Dermis microvascular lymphatic vessel endothelial cell (primary cell): ENCODE measurements at regions not wholly inside any gene's neighbourhood (a gene's known extent, or its start where the extent isn't known, plus 50 kb on each side); places are given as distances from the start of the nearest gene placed in this dataset.
A peak's percentile ranks its signal among the peaks of the same experiment; 100 is the strongest.

ENCODE experiments used
- DNase-seq, 2 donors: peaks; one replicate each; pipeline versions ENCODE4 v3.0.0 to v3.0.0-alpha.2; 2010; ENCODE audit warnings: low read depth in 2 of 2

- DNase-seq: no peak
Observed at GRCh38 chr12:25752710-25753309, 199.7 kb upstream of the LMNTD1 start.

DNA sequence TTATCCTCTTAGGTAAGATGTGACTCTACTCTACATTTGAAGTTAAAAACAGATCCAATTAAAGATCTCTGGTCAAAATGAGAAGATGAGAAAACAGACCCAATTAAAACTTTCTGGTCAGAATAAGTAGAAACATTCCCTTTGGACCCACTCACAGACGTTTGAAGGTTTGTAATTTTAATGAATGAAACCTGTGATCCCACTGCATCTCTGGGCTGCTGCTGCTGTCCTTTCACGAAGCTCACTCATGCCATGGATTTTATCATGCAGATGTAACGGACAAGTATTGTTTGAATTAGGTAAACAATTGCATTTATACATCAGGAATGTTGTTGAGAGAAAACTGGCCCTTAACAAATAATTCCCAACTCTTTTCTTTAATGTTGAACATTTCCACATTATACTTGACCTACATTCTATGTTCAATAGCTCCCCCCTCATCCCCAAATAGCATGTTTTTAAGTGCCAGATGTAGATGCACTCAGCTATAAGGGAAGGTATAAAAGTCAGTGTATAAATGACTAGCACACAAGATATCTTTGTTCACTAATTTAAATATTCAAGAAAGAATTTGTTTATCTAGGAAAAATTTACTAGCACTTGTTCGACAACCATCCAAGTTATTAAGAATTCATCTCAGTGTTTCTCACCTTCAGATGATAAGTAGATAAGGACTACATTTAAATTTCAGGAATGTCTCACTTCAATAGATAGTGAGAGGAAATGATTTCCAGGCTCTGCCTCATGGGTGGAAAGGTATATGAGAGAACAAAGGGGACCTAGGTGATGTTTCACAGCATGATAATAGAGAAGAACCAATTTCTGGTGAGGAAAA is 202.3 kb upstream of the LMNTD1 start:
- no peak for DNase-seq

DNA sequence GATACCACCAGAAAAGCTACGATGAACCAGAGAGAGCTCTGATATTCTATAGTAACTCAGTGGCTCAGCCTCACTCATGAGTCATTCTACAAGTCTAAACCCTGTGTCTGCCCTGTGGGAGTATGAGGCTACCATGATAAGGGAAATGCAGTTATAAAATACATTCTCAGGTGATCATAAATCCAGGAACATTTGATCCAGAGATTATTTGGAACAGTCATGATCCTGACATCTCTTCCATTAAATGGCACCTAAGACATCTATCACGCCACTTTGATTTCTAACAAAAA is 202.6 kb upstream of the RASSF8 start:
- DNase-seq: no peak

DNA sequence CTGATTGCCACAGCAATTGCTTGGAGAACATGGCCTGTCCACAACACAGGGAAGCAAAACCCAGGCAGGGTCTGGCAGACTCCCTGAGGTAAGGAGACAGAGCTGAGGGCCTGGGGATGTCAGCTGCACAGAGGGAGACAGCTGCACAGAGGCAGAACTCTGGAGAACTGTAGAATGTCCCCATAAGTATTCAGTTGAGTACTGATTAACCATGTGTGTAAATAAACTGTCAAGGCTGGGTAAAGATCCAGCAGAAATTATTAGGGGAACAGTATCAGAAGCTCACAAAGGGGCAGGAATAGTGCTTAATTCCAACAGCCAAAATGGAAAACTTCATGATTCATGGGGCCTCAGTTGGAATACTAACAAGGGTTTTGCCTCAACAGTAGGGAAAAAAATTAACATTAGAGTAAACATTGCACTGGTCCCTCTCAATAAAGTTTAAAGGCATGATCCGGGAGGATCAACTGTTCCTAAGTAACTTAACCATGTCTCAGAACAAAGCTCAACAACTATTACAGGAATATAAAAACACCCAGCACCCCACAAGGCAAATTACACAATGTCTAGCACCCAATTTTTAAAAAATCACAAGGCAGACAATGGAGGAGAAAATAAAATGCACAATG is 201.3 kb upstream of the RASSF8 start:
- DNase-seq: no peak

DNA sequence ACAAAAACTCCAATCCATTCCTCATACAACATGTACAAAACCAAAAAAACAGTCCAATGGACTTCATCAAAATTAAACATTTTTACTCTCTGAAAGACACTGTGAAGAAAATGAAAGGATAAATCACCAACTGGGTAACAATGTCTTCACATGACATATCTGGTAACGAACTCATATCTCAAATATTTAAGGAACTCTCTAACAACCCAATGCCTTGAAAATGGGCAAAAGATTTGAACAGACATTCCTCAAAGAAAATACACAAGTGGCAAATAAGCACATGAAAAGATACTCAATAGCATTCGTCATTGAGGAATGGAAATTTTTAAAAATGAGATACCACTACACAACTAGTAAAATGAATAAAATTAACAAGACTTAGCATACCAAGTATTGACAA is 198.7 kb upstream of the RASSF8 start:
- DNase-seq: no peak

GRCh38 chr12:25761356-25761755 is 197.1 kb upstream of the RASSF8 start:
- no peak for DNase-seq

DNA sequence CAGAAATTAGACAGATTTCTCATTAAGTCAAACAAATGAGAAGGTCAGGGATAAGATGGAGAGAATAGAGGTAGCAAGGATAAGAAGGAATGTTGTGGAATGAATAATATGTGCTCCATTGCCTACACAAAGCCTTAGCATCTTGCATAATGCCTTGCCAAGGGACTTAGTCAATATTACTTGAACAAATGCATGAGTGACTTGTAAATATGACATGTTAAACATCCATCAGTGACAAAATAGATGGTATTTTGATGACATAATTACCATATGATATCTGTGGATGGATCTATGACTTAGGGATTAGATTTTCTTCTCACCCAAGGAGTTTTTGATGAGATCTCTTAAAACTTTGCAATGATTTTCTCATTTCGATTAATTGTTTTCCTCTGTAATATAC is 194.1 kb upstream of the RASSF8 start:
- DNase-seq: no peak

DNA sequence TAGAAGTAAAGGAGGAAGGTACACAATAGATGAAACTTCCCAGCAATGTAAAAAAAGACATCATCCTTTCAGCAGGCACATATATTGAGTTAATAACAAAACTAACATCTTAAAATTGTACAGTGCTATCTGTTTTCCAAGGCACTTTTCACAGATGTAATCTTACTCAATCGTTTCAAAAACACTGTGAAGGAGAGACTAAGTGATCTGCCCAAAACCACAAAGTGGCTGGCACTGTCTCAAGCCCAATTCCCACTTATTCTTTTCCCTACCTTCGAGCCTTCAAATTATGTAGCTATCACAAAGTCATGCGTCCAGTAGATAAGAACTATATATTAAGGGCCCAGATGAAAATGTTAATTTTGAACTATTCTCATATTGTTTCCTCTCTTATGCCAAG is 193.6 kb upstream of the RASSF8 start:
- no peak for DNase-seq

DNA sequence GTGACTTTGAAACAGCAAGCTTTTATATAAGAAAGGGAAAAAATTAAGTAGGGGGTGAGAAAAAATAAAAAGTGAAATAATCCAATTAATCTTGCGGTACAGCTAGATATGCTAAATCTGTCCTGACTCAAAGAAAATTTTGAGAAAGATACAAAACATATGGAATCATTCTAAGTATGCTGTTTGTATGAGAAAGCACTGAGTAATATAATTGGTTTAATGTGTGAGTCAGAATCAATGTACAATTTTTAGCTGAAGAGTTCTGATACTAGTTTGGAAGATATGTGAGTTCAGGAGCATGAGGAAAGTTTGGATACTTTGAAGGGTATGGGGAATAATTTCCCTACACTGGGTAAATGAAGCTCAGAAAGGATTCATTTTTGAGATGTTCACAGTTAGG is 190.9 kb upstream of the RASSF8 start:
- DNase-seq: no peak

DNA sequence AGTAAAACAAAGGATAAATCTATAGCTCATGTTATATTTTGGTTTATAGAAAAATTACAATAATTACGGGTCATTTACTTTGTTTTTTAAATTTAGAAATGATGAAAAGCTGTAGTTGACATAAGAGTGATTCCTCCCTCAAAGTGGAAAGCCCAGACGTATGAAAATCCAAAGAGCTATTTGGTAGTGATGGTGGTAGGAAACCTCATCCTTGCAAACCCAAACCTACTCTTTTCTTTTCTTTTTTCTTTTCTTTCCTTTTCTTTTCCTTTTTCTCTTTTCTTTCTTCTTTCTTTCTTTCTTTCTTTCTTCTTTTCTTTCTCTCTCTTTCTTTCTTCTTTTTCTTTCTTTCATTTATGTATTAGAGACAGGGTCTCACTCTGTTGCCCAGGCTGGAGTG is 190.3 kb upstream of the RASSF8 start:
- DNase-seq: no peak

- peak in 1 of 2 donors; percentile 72 for DNase-seq
Observed at GRCh38 chr12:25769082-25769945, 189.2 kb upstream of the RASSF8 start.

DNA sequence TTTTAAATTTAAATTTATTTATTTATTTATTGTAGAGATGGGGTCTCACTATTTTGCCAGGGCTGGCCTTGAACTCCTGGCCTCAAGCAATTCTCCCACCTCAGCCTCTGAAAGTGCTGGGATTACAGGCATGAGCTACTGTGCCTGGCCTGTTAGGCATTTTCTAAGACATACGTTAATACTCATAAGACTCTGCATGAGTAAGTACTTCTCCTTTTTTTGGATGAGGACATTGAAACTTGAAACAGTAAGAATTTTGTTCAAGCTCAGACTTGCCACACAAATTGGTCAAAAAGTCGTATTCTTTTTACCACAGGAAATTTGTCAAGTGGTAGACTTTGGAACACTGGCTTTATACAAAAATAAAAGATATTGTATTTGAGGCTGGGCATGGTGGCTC is 187.4 kb upstream of the RASSF8 start:
- DNase-seq: no peak

DNA sequence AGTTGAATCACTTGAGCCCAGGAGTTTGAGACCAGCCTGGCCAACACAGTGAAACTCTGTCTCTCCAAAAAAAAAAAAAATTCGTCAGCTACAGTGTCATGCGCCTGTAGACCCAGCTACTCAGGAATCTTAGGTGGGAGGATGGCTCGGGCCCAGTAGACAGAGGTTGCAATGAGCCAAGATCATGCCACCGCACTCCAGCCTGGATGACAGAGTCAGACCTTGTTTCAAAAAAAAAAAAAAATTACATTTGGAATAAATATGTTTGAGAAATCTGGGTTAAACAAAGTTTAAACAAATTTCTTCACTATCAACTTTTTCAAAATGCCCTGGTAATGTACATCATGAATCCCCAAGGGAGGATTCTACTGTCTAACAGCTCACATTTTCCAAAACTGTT is 187.0 kb upstream of the RASSF8 start:
- no peak for DNase-seq

DNA sequence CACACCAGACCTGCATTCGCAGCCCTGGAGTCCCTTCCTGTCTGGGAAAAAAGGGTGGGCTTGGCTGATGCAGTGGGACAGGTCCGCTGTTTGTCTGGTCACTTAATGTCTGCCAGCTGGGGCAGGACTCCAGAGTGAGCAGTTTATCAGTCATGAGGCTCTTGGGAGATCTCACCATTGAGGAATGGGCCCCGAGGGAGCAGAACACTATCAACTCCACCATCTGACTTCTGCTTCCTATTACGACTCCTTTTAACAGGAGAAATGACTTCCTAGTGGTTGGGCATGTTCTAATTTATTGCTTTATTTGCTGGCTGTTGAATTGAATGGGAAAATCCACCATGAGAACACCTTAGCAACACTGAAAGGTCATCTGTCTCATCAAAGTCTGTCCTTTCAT is 182.5 kb upstream of the RASSF8 start:
- peak in 1 of 2 donors; percentile 70 for DNase-seq

- DNase-seq: no peak
Observed at GRCh38 chr12:25780771-25781170, 177.7 kb upstream of the RASSF8 start.

DNA sequence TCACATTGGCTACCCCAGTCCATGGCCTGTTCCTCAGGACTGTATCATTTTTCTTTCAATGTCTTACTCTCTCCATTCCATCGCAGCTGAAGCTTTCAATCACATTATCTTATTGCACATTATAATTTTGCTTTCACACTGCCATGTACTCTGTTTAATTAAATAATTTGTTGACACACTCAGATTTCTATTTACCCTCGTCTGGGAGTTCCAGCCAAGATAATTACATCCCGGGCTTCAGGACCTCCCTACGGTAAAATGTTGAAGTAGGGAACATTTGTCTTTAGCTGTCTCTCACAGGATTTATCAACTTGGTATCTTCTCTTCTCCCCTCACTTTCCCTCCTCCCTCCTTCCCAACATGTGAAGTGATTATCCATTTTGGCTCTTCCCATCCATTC is 177.2 kb upstream of the RASSF8 start:
- no peak for DNase-seq

DNA sequence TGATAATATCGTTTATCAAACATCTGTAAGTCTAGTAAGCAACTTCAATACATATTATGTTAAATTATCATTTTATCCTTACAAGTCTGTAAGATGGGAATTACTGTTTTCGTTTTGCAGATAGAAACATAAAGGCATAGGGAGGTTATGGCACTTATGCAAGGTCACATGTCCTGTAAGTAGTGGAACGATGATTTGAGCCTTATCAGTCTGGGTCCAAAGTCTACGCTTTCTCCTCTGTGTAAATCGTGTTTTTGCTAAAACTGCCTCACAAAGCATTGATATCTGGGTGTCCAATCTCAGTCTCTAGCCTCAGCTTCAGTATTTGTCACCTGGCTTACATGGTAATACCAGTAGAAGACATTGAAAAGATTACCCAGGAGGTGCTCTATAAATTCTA is 174.9 kb upstream of the RASSF8 start:
- DNase-seq: no peak

DNA sequence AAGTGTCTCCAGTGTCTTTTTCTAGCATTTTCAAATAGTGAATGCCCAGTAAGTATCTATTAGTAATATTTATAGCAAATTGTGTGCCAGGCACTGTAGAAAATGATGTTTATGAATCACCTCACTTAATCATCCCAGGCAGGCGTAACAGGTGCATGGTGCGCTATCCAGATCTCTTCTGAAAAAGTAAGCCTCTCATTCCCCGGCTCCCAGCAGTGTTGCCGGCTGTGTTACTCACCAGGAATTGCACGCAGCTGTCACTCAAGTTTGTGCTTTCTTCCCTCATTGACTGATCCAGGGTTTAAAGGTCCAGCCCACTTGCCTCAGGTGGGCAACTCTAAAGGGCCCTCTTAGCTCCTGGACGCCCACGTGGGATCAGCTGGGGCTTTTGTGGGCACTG is 173.8 kb upstream of the RASSF8 start:
- no peak for DNase-seq

DNA sequence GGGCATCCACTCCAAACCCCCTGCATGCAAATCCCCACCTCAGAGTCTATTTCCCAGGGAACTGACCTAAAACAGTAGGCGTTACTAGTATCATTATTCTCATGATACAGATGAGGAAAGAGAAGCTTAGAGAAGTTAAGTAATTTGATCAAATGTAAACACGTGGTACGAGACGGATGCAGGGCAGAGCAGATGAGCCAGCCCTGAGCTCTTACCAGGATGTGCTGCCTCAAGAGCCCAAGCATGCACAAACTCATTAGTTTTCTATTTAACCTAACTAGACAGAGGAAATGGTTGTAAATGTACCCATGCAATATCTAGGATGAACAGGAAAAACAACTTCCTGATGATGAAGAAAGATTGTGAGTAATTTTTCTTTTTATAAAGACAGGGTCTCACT is 173.3 kb upstream of the RASSF8 start:
- DNase-seq: peak in 1 of 2 donors; percentile 16

DNA sequence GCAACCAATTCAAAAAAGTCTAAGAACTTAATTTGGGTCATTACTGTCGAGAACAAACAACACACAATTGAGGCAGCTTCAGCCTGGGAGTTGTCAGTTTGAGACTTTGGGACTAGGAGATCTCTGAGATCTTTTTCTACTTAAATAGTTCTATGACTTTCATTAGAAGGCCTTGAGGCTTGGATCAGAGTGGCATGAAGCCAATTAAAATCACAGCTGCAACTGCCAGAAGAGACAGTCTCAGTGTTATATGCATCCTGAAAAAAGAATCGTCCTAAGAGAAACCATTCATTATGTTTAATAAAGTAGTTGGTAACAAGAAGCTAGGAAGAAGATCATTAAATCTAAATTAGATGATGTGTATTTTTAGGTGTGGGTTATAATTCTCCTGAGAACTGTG is 170.8 kb upstream of the RASSF8 start:
- DNase-seq: peak in 1 of 2 donors; percentile 9

- DNase-seq: peak in 1 of 2 donors; percentile 53
Observed at GRCh38 chr12:25788707-25789442, 169.6 kb upstream of the RASSF8 start.
